ENCODE measurements at regions not wholly inside any gene's neighbourhood (a gene's known extent, or its start where the extent isn't known, plus 50 kb on each side); places are given as distances from the start of the nearest gene placed in this dataset.

GRCh38 chr10:131737543-131738395 lies 163.0 kb upstream of the PPP2R2D start:
- POLR2A ChIA-PET, result no interaction called here
- CTCF ChIA-PET, result no interaction called here

GRCh38 chr10:131738396-131738735 lies 162.4 kb upstream of the PPP2R2D start:
- ChIA-PET CTCF (no interaction called here), POLR2A (no interaction called here)

GRCh38 chr10:131739206-131739605 lies 161.6 kb upstream of the PPP2R2D start:
- CTCF ChIA-PET, result no interaction called here
- POLR2A ChIA-PET, result no interaction called here

GRCh38 chr10:131742500-131742951 lies 158.3 kb upstream of the PPP2R2D start:
- ChIA-PET CTCF (no interaction called here), POLR2A (no interaction called here)

GRCh38 chr10:131743190-131744151 lies 157.3 kb upstream of the PPP2R2D start:
- POLR2A ChIA-PET, result no interaction called here
- CTCF ChIA-PET, result interaction anchor here (0.5 kb wide), 1 partner anchor 125 kb away, joined by 3 read pairs; no protein-coding TSS in a partner anchor

- CTCF ChIA-PET, result no interaction called here
- POLR2A ChIA-PET, result no interaction called here
These were observed 156.5 kb upstream of the PPP2R2D start for GRCh38 chr10:131744346-131744745.

GRCh38 chr10:131745591-131745990 lies 155.2 kb upstream of the PPP2R2D start:
- CTCF ChIA-PET, result no interaction called here

GRCh38 chr10:131746241-131746711 lies 154.5 kb upstream of the PPP2R2D start:
- ChIA-PET CTCF (no interaction called here), POLR2A (no interaction called here)

More at GRCh38 chr10:131745591-131745990, 155.2 kb upstream of the PPP2R2D start:
- POLR2A ChIA-PET, result no interaction called here

GRCh38 chr10:131746785-131747184 lies 154.0 kb upstream of the PPP2R2D start:
- ChIA-PET CTCF (no interaction called here), POLR2A (no interaction called here)

- POLR2A ChIA-PET, result no interaction called here
- CTCF ChIA-PET, result no interaction called here
These were observed 153.6 kb upstream of the PPP2R2D start for GRCh38 chr10:131747251-131747650.

- POLR2A ChIA-PET, result no interaction called here
These were observed 153.0 kb upstream of the PPP2R2D start for GRCh38 chr10:131747791-131748190.

GRCh38 chr10:131748191-131748590 lies 152.6 kb upstream of the PPP2R2D start:
- ChIA-PET CTCF (no interaction called here), POLR2A (no interaction called here)

More at GRCh38 chr10:131747791-131748190, 153.0 kb upstream of the PPP2R2D start:
- CTCF ChIA-PET, result no interaction called here

- POLR2A ChIA-PET, result no interaction called here
These were observed 151.7 kb upstream of the PPP2R2D start for GRCh38 chr10:131748831-131749766.

GRCh38 chr10:131749767-131750142 lies 151.1 kb upstream of the PPP2R2D start:
- ChIA-PET CTCF (no interaction called here), POLR2A (no interaction called here)

More at GRCh38 chr10:131748831-131749766, 151.7 kb upstream of the PPP2R2D start:
- CTCF ChIA-PET, result no interaction called here

- ChIA-PET POLR2A (no interaction called here), CTCF (no interaction called here)
These were observed 150.5 kb upstream of the PPP2R2D start for GRCh38 chr10:131750171-131750895.

- ChIA-PET POLR2A (no interaction called here), CTCF (no interaction called here)
These were observed 149.6 kb upstream of the PPP2R2D start for GRCh38 chr10:131750973-131751826.

- CTCF ChIA-PET, result no interaction called here
- POLR2A ChIA-PET, result no interaction called here
These were observed 148.7 kb upstream of the PPP2R2D start for GRCh38 chr10:131751827-131752775.

Data from activated CD8-positive, alpha-beta memory T cell treated with anti-CD3 and anti-CD28 coated beads for 36 hours (primary cell).